SK-N-SH (cell line): ENCODE measurements at regions not wholly inside any gene's neighbourhood (a gene's known extent, or its start where the extent isn't known, plus 50 kb on each side); places are given as distances from the start of the nearest gene placed in this dataset.

Experiments
- CHD2 ChIP-seq: fragments of 150-350 bp; IDR thresholded peaks from 2 replicates; pipeline ENCODE4 v1.6.1; 2018; ENCODE audit warnings: low read length; ENCODE audit not compliant: partially characterized antibody
- CTCF ChIP-seq: fragments of 200-600 bp; sonication (generic); IDR thresholded peaks from 2 replicates; pipeline ENCODE4 v1.6.1; 2017; ENCODE audit warnings: antibody characterized with exemption, mild to moderate bottlenecking, moderate library complexity
- NRF1 ChIP-seq: IDR thresholded peaks from 2 replicates; pipeline ENCODE4 v1.6.1; 2012; ENCODE audit warnings: low read depth, mild to moderate bottlenecking, low read length
- PBX3 ChIP-seq: IDR thresholded peaks from 2 replicates; pipeline ENCODE4; 2012
- POLR2AphosphoS5 ChIP-seq: IDR thresholded peaks from 2 replicates; pipeline ENCODE4 v1.6.1; 2012; ENCODE audit warnings: low read depth, low read length
- RAD21 ChIP-seq: IDR thresholded peaks from 2 replicates; pipeline ENCODE4 v1.6.1; 2012; ENCODE audit warnings: mild to moderate bottlenecking, low read length
- RFX5 ChIP-seq: IDR thresholded peaks from 2 replicates; pipeline ENCODE4 v1.6.1; 2012; ENCODE audit warnings: mild to moderate bottlenecking, improper control_type of control experiment, low read length
- RXRA ChIP-seq: IDR thresholded peaks from 2 replicates; pipeline ENCODE4 v1.4.0; 2012; ENCODE audit warnings: low read depth, mild to moderate bottlenecking, borderline replicate concordance
- SIN3A ChIP-seq: IDR thresholded peaks from 2 replicates; pipeline ENCODE4 v1.6.1; 2012; ENCODE audit warnings: low read depth, mild to moderate bottlenecking, low read length, moderate library complexity, borderline replicate concordance
- TAF1 ChIP-seq: IDR thresholded peaks from 2 replicates; pipeline ENCODE4 v1.6.1; 2012; ENCODE audit warnings: low read depth, mild to moderate bottlenecking, low read length, moderate library complexity, borderline replicate concordance
- USF2 ChIP-seq: fragments of 150-350 bp; IDR thresholded peaks from 2 replicates; pipeline ENCODE4 v1.6.1; 2017; ENCODE audit warnings: antibody characterized with exemption, low read length, low read depth, borderline replicate concordance
- YY1 ChIP-seq: IDR thresholded peaks from 2 replicates; pipeline ENCODE4 v1.4.0; 2012; ENCODE audit warnings: low read depth, mild to moderate bottlenecking
- ZBTB33 ChIP-seq: IDR thresholded peaks from 2 replicates; pipeline ENCODE4 v1.4.0; 2012; ENCODE audit warnings: low read depth, borderline replicate concordance

- TF ChIP-seq POLR2AphosphoS5 (no peak), SIN3A (no peak), CTCF (no peak), RXRA (no peak), RFX5 (no peak), CHD2 (no peak), PBX3 (no peak), TAF1 (no peak), YY1 (no peak), RAD21 (no peak), NRF1 (no peak), USF2 (no peak), ZBTB33 (no peak)
These were observed 182.7 kb upstream of the FBXO11 start for GRCh38 chr2:48088994-48089393.
